Nucleus accumbens (tissue), 56 donors: ENCODE measurements at regions not wholly inside any gene's neighbourhood (a gene's known extent, or its start where the extent isn't known, plus 50 kb on each side); places are given as distances from the start of the nearest gene placed in this dataset.
"Not testable (repeated sequence)": the region's sequence is repeated elsewhere in the genome, so short reads cannot be mapped to it uniquely, and the experiment has no call there.

ENCODE experiments used
- DNase-seq, 56 donors: peaks; one replicate each; lab custom pipeline; 2025; lab: John Stamatoyannopoulos, UW

DNA sequence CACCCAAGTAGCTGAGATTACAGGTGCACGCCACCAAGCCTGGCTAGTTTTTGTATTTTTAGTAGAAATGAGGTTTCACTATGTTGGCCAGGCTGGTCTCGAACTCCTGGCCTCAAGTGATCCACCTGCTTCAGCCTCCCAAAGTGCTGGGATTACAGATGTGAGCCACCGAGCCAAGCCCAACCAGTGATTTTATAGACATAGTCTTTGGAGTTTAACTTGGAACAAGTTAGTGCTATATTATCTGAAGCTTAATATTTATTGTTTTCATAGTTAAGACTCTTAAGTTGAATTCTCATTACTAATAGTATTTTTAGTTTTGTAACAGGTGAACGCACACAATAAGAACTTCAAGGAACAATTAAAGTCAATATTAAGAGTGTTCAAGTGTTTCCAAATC is 122.1 kb downstream of the SPAG6 start:
- DNase-seq: not testable (repeated sequence)

DNA sequence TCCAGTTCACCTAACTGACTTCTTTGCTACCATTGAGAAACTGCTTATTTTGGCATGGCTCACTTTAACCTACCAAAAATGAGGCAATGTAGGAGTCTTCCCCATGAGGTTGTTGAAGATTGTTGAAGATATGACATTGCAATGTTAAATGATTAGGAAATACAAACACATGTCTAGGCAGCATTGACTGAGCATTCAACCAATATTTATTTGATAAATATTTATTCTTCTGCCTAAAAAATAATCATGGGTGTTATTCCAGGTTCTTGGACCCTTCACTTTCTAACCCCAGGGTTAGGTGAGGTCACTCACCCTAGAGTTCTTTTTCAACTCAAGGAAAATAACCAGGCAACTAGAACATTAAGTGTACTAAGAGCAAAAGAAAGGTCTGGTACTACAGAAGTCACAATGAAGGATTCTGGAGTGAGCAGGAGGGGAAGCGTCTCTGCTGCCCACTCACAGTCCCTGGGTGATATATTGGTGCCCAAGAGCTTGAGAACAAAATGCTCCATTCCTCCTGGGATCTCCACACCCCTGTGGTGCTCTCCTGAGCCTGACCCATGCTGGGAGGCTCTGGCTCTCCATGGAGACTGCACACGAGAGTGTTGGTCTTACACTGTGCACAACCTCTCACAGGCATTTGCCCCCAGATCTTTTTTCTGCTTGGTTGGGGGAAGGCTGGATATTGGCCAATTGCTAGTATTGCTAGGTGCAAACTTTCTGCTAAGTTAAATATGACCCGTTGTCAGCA is 123.4 kb downstream of the SPAG6 start:
- no peak for DNase-seq

GRCh38 chr10:22473044-22473443 is 127.7 kb downstream of the SPAG6 start:
- no peak for DNase-seq

- no peak for DNase-seq
Observed at GRCh38 chr10:22473459-22473858, 128.2 kb downstream of the SPAG6 start.

DNA sequence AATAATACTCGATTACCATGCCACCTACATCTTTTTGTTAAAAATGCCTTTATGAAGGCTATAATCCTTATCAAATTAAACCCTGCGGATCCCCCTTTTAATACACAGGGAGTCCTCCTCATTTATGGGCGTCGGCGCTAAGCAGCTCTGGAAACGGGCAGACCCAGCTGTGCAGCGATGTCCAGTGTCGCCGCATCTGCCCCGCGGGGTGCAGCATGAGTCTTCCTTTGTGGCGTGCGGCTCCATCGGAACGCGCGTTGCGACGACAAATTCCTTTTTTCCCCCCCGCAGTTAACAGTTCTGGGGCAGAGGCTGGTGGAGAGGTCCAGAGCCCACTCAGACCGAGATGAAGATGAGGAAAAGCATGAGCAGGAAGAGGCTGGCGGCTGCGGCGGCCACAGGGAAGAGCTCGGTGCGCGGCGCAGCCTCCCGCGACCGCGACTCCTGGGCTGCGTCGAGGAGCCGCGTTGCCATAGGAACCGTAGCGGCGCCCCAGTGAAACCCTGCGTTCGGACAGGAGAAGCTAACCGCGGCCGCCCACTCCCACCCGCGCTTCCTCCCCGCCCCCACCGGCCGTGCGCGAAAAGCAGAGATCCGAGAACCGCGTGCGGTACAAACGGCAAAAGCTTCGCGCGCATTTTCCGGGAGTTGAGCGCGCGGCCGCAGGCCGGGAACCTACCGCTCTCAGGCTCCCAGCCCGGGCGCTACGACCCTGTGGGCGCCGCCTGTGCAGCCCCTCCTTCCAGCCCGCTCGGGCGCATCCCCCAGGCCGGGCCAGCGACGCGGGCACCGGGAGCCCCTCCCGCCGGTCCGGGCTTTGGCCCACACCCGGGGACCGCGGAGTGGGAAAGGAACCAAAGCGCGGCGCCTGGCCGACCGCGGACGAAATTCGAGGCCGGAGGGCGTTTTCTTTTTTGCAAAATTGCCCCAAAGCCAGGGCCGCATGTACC is 130.6 kb downstream of the SPAG6 start:
- DNase-seq: peak in 40 of 56 donors; percentile 12 to 77 (median 52)

DNA sequence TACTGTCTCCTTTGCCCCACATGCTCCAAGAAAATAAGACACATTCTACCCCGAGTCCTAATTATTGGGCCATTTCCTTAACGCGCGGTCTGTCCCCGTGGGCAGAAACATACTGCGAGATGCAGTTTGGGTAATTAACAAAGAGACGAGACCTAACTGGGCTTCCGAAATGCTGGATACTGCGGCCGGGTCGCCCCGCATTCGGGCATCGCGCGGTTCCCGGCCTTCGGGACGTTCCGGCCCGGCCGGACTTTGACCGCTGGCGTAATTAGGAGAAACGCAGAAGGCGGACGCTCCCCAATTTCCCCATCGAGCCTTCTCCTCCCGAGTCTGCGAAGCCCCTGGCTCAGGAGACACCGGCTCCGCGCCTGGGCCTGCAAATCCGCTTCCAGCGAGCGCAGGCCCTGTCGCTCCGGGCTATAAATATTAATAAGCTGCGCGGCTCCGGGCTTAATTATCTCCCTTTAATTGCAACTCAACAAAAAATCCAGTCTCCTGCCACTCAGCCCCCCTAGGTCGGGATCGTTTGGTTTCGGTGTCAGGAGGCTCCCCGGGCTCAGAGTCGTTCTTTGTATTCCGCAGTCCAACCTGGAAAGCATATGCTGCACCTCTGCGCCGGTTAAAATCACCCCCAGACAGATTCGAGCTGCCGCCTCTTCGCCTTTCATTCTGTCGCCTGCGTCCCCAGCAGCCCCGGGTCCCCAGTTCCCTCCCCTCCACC is 131.5 kb downstream of the SPAG6 start:
- peak in 1 of 56 donors; percentile 7 for DNase-seq

DNA sequence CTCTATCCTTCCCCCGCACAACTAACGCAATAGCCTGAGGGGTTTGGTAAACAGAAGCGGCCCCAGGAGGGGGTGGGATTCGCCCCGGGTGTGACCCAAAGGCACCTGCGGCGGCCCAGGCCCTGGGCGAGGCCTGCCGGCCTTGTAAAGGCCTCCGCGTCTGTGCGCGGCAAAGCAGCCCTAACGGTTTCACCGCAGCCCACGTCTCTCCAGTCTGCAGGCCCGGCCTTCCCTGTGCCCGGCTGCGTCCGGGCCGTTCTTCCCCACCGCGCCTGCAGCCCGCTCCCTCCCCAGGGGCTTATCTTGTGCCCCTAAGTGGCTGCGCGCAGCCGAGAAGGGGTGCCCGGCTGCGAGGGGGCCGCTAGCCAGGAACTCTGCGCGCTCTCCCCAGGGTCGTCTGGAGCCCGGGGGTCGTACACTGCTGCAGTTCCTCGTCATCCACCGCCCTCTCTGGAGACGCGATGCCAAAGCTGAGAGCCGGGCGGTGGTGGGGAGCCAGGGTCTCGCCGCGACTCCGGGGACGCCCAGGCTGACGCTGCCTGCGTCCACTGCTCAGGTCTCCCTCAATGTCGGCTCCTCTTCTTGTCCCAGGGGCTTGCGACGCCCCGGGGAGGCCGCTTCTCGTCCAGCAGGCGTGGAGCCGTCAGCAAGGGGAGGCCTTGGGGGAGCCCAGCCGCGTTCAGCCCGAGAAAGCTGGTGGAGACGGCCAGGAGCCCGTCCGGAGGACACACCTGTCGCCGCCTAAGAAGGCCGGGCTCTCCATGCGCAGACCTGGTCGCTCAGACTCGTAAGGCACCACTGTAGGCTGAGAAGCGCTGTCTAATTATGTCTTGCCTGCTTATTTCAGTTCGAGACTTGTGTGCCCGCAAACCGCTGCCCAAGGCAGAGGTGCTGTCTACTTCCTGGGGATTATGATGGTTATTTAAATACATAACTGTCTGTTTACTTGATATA is 132.3 kb downstream of the SPAG6 start:
- no peak for DNase-seq

- no peak for DNase-seq
Observed at GRCh38 chr10:22478555-22479334, 133.4 kb downstream of the SPAG6 start.

DNA sequence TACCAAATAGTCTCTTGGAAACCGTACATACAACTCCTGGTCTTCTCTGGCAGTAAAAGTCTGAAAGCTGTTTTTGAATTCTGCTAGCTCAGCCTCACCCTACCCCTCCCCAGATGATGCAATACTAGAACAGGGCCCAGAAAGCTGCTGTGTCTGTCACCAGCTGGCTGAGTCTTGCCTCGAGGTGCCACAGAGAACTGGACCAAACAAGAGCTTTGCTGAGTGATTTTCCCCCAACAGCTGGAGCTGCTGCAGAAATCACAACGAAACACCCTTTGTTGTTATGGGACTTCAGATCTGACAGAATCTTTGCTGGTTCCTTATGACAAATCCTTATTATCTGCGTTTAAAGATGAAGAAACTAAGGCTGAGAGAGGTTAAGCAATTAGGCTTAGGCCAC is 134.1 kb downstream of the SPAG6 start:
- DNase-seq: peak in 44 of 56 donors; percentile 9 to 84 (median 56)

- no peak for DNase-seq
Observed at GRCh38 chr10:22481106-22481505, 135.8 kb downstream of the SPAG6 start.

DNA sequence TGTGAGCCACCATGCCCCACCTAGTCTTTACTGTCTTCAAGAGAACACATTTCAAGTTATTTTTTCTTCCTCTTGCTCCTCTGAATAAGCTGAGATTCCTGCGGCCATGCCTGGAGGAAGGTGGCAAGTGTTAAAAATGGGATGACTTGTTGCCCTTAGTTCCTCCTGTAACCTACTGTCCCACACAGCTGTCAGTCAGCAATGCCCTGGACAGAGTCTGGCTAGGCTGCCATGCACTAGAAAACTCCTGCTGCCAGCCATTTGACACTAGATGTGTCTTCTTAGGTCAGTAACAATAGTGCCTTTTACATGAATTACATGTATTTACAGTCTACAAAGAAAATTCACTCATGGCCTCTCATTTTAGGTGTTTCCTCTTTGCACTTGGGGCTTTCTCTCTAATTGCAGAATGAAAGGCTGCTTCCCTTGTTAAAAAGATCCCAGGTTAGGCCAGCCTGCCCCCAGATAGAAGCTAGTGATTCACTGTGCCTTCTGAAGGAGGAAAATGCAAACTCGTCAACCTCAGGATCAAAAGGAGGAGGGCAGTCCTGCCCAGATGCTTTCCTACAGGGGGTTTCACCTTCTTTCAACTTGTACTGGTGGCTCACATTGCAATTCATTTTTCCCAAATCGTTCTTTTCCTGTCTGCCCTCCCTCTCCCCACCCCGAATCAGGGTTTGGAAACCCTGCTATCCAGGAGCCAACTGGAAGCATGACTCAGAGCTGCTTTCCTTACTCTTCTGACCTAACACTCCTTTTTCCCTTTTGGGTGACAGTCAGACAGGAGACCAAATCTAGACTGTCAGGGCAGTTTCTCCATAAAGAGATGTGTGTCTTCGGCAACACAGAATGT is 136.6 kb downstream of the SPAG6 start:
- no peak for DNase-seq

GRCh38 chr10:22483132-22483531 is 137.8 kb downstream of the SPAG6 start:
- DNase-seq: no peak
